ENCODE measurements at regions not wholly inside any gene's neighbourhood (a gene's known extent, or its start where the extent isn't known, plus 50 kb on each side); places are given as distances from the start of the nearest gene placed in this dataset.

- CTCF ChIA-PET = no interaction called here
These were observed 429.9 kb downstream of the MTX2 start for GRCh38 chr2:176699098-176699497.

GRCh38 chr2:176699644-176700043 lies 430.4 kb downstream of the MTX2 start:
- ATAC-seq = no peak
- no peak overlapping the region for H3K27ac ChIP-seq (ENCODE audit: low read length)

More at GRCh38 chr2:176699098-176699497, 429.9 kb downstream of the MTX2 start:
- no peak overlapping the region for H3K4me2 ChIP-seq (ENCODE audit: low read length)
- no peak overlapping the region for H2AFZ ChIP-seq (ENCODE audit: low read length)
- H3K4me1 ChIP-seq (ENCODE audit: insufficient read depth, low read length) = no peaks in the 10 kb centered on the region
- H3K79me2 ChIP-seq (ENCODE audit: low read length) = no peaks in the 10 kb centered on the region
- H3K27ac ChIP-seq (ENCODE audit: low read length) = no peak overlapping the region
- H4K20me1 ChIP-seq (ENCODE audit: low read length) = no peaks in the 10 kb centered on the region
- H3K9ac ChIP-seq (ENCODE audit: low read length) = no peak overlapping the region
- H3K4me3 ChIP-seq (ENCODE audit: low read length) = no peak overlapping the region
- no peak for DNase-seq
- POLR2A ChIA-PET (ENCODE audit: unreplicated experiment) = no interaction called here
- H3K27me3 ChIP-seq (ENCODE audit: low read length) = peaks cover 54% of the 10 kb centered on the region
- no peaks in the 10 kb centered on the region for H3F3A ChIP-seq (ENCODE audit: low read length, unreplicated experiment)
- H3K36me3 ChIP-seq (ENCODE audit: low read depth, low read length) = no peaks in the 10 kb centered on the region
- no peaks in the 10 kb centered on the region for H3K9me3 ChIP-seq (ENCODE audit: low read length)
- BruUV-seq (replicated peaks) = no TSS peak
- intact Hi-C loops (cut with micrococcal nuclease) = no loop called here
- no peaks in the 10 kb centered on the region for H3K9me2 ChIP-seq (replicated peaks; ENCODE audit: low read length)
- TF ChIP-seq EZH2phosphoT487 (IDR thresholded peaks at IDR 0.05; ENCODE audit: borderline replicate concordance, low read length) (no peak), EZH2 (IDR thresholded peaks at IDR 0.05; ENCODE audit: low read length, unreplicated experiment) (no peak), CTCF (conservative IDR thresholded peaks at IDR 0.05; ENCODE audit: low read depth, low read length) (no peak)
- no peak for ATAC-seq

More at GRCh38 chr2:176699644-176700043, 430.4 kb downstream of the MTX2 start:
- ChIA-PET CTCF (no interaction called here), POLR2A (ENCODE audit: unreplicated experiment) (interaction anchor here (0.5 kb wide), 1 partner anchor 563 kb away, joined by 3 read pairs; no protein-coding TSS in a partner anchor)
- no peak for DNase-seq
- no peak overlapping the region for H3K9ac ChIP-seq (ENCODE audit: low read length)
- no peak overlapping the region for H2AFZ ChIP-seq (ENCODE audit: low read length)
- no peaks in the 10 kb centered on the region for H3K4me1 ChIP-seq (ENCODE audit: insufficient read depth, low read length)
- TF ChIP-seq EZH2 (IDR thresholded peaks at IDR 0.05; ENCODE audit: low read length, unreplicated experiment) = no peak
- TF ChIP-seq EZH2phosphoT487 (IDR thresholded peaks at IDR 0.05; ENCODE audit: borderline replicate concordance, low read length) = no peak
- no peak for TF ChIP-seq CTCF (conservative IDR thresholded peaks at IDR 0.05; ENCODE audit: low read depth, low read length)
- H3K9me3 ChIP-seq (ENCODE audit: low read length) = no peaks in the 10 kb centered on the region
- H3K4me2 ChIP-seq (ENCODE audit: low read length) = no peak overlapping the region
- intact Hi-C loops (cut with micrococcal nuclease) = no loop called here
- no peaks in the 10 kb centered on the region for H3K79me2 ChIP-seq (ENCODE audit: low read length)
- no peaks in the 10 kb centered on the region for H3K36me3 ChIP-seq (ENCODE audit: low read depth, low read length)
- H3K27me3 ChIP-seq (ENCODE audit: low read length) = peaks cover 54% of the 10 kb centered on the region
- no TSS peak for BruUV-seq (replicated peaks)
- no peak overlapping the region for H3K4me3 ChIP-seq (ENCODE audit: low read length)
- H3F3A ChIP-seq (ENCODE audit: low read length, unreplicated experiment) = no peaks in the 10 kb centered on the region
- H4K20me1 ChIP-seq (ENCODE audit: low read length) = no peaks in the 10 kb centered on the region
- H3K9me2 ChIP-seq (replicated peaks; ENCODE audit: low read length) = no peaks in the 10 kb centered on the region
